T-helper 22 cell (primary cell): ENCODE measurements at regions not wholly inside any gene's neighbourhood (a gene's known extent, or its start where the extent isn't known, plus 50 kb on each side); places are given as distances from the start of the nearest gene placed in this dataset.
"Not testable (repeated sequence)": the region's sequence is repeated elsewhere in the genome, so short reads cannot be mapped to it uniquely, and the experiment has no call there.

Experiments
- DNase-seq: peaks from one replicate; pipeline ENCODE4 v3.0.0-alpha.2; 2020; ENCODE audit warnings: low read depth

DNA sequence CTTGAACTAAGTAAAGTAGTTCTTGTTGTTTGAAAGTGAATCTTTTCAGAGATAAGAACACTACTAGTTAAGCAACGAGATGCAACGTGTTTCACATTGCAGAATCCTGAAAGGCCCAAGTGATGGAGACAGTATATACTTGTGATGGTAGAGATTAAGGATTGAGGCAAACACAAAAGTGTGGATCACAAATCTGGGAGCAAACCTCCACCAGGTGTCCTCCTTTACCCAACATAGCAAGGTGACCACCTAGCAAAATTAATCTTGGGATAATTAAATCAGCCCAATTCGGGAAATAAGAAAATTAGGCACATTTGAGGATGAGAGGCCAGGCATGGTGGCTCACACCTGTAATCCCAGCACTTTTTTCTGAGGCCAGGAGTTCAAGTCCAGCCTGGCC is 563.9 kb downstream of the DACH1 start:
- no peak for DNase-seq

DNA sequence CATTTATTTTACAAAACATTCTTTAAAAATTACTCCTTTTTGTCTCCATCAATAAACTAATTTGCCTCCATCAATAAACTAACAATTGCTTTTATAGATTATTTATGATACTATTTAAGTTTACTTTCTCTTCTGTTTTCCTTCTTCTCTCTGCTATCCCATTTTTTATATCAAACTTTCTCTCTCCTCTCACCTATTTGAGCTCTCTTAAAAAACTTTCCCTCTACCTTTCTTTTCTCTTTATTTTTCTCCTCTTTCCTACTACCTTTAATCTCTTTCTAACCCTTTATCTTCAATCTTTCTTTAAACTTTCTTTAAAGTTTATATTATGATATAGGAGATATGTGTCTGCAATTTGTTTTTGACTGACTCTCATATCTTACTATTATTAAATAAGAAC is 566.4 kb downstream of the DACH1 start:
- no peak for DNase-seq

DNA sequence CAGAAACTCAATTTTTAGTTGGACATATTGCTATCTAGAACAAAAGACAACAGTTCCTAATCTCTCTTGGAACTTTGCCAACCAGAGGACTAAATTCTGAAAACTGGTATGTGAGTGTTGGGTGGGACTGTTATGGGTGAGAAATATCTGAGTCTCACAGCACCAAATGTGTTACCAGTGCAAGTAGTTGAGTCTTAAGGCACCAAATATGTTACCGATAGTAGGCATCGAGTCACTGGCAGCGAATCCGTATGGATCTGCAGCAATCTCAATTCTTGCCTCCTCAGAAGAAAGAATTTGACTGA is 575.2 kb downstream of the DACH1 start:
- no peak for DNase-seq

DNA sequence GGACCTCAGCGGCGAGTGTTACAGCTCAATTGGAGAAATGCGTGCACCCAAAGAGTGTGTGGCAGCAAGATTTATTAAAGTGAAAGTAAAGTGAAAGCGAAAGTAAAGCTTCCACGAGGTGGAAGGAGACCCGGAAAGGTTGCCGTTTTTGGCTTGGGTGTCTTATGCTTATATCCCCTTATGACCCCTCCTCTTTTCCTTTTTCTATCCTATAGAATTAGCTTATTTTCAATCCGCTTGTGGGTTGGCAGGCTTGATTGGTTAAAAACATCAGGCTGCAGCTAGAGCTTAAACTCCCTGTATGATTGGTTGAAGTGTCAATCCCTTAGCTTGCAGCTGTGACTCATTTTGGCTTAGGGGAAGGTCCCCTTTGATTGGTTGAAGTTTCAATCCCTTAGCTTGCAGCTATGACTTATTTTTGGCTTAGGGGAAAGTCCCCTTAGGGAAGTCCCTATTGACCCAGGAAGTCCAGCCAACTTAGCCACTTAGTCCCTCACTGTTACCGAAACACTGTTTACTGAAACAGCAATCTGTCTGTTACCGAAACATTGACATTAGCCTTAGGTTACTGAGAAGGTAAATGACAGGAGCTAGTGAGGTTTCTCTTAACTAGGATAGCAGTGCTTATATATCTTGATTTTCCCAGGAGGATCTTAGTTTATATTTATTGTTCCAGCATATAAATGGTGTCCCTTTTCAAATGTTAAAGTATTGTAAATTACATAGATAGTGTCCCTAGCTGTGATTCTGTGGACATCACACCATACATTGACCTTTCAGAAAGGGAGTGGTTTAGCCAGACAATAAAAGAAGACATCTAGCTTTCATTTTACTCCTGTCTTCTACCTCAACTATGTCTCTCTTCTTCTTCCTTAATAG is 575.8 kb downstream of the DACH1 start:
- DNase-seq = peak; percentile 13

DNA sequence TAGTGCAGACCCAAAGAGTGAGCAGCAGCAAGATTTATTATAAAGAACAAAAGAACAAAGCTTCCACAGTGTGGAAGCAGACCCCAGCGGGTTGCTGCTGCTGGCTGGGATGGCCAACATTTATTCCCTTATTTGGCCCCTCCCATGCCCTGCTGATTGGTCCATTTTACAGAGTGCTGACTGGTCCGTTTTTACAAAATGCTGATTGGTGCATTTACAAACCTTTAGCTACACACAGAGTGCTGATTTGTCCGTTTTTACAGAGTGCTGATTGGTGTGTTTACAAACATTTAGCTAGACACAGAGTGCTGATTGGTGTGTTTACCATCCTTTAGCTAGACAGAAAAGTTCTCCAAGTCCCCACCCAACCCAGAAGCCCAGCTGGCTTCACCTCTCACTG is 577.0 kb downstream of the DACH1 start:
- DNase-seq = not testable (repeated sequence)

DNA sequence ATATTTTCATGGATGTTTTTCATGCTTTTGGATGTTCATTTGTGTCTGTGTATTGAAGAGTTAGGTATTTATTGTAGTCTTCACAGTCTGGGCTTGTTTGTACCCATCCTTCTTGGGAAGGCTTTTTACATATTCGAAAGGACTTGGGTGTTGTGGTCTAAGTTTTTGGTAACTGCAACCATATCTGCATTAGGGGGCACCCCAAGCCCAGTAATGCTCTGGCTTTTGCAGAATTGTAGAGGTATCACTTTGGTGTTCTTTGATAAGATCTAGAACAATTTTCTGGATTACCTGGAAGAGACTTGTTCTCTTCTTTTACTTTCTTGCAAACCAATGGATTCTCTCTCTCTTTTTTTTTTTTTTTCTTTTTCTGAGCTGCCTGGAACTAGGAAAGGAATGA is 581.3 kb downstream of the DACH1 start:
- DNase-seq = no peak

DNA sequence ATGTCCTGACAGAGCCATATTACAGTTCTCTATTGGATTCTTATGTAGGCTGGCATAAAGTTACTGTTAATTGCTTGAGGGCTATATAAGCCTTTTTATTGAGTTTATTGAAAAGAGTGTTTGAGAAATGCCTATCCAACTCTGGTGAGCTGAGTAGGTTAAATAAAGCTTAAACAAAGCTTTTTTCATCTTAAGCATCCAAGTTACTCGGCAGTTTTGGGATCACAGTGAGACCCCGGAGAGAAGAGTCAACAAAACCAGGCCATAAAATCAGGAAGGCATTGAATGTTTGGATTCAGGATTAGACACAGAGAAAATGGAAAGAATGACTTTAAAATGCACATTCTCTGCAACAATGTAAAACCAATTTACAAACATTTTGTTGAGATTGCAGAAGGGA is 588.5 kb downstream of the DACH1 start:
- DNase-seq = no peak

DNA sequence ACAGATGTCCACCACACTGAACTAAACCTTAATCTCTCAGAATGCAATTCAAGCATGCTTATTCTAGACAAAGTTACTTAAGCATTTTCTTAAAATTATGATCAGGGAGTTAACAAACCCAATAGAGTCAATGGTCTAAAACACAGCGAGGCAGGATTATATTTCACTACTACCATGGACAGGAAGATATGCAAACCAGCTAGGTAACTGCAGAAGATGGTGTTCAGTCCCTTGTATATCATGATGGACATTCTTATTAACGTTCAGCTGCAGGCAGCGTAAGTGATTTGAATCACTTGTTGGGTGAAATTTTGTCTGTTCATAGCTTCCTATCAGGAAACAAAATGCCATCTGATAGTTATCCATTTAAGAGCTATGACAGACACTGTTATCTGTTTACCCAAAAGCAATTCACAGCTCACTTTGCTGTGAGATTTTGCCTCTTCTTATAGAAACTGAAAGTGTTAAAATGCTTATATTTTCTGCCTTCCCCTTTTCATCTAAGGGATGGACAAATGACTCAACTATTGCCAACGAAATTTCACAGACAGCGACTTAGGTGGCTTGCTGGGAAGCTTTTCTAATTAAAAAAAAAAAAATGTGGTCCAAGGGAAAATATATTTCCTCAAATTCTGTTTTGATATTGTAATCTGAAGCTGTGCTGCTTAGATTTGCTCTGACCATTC is 591.9 kb downstream of the DACH1 start:
- DNase-seq = no peak

DNA sequence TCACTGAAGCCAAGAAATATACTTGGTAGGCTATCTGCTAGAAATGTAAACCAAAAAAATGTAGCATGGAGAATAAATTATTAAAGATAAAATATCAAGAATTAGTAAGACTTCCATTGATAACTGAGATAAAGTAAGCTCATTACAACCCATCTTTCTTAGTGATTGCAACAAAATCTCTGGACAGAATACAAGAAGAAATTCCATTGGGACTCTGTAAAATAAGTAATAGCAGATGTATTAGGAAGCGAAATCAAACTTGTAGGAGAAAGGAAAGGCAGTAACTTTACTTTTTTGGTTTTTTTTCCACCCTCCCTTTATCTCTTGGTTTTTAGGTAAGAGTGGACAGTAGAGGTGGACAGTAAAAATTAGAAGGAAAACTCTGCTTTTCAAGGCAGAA is 605.7 kb downstream of the DACH1 start:
- no peak for DNase-seq

DNA sequence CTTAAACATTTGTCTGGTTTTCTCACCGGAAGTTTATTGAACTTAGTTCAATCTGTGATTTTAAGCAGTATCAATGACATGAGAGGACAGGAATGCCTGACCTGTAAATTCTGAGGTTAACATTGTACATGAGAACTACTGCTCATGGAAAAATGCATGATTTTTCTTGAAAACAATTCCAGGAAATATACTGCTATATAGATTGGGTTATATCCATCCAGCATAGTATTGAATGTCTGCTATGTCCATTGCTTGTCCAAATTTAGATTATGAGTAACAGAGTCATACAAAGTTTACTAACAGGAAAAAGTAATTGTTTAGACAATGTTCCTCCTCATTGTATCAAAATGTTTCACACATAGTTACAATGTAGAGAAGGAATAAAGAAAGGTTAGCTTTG is 606.8 kb downstream of the DACH1 start:
- DNase-seq = no peak

DNA sequence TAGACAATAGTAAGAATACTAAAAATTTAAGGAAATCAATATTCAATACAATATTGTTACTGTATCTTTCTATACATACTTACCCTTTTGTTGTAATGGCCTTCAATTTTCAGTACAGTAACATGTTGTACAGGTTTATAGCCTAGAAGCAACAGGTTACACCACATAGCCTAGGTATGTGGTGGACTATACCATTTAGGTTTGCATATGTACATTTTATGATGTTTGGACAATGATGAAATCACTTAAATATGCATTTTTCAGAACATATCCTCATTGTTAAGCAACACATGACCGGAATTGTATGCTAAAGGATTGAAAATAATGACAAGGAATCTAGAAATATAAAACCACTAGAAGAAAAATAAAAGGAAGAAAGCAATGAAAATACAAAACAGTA is 611.4 kb downstream of the DACH1 start:
- DNase-seq = no peak

DNA sequence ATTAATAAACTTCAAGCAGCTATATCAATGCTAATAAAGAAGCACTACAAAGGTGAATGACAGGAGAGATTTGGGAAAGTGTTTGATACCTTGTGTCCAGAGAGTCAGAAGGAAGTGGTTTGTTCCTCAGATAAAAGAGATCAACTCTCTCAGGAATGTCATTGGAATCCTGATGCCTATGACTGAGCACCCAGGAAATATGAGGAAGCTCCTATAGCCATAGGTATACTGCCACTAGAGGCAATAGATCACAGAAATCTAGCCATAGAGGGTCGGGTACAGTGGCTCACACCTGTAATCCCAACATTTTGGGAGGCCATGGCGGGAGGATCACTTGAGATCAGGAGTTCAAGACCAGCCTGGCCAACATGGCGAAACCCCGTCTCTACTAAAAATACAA is 612.6 kb downstream of the DACH1 start:
- no peak for DNase-seq

DNA sequence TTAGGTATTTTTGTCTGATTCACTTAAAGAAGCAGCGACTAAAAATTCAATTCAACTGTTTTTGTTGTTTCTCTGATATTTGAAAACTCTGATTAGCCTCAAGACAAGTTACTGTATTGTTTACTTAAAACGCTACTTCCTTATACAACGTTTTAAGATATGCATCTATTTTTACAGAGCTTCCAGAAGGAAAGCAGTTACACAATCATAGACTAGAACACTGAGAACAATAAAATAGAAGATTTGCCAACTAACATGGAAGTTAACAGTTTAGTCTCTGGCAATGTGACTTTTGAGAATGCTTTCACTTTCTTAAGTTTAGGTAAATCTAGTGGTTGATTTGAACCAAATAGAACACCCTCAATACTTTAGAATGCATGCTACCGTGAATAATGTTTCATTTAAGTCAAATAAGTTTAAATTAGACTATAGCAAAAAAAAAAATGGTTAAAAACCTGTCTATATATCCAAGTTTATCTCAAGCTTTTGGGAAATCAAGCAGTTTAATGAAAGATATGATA is 614.8 kb downstream of the DACH1 start:
- DNase-seq = no peak

DNA sequence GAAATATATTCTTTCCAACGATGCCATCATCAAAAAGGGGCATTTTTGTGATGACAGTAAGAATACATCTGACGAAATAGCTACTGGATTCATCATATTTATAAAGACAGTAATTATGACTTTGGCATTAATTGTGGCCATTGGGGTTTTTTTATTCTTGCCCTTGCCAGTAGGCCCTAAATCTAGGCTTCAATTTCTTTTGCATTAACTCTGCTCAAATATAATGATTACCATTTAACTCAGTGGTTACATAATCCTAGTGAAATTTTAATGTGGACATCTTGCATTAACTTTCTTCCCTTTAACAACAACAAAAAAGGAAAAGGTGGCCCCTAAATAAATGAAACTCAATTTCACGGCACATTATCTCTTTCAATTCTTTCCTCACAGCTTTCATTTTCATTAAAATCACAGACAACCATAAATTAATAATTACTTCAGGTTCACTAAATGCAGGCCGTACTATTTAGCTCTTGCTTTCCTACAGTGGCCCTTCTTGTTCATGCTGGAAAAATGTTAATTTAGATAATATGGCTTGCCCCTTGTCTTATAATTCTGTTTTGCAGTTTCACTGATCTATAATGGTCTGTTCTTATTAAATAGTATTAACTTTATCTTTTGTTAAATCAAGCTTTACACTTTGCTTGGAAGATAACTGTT is 615.6 kb downstream of the DACH1 start:
- DNase-seq = no peak

DNA sequence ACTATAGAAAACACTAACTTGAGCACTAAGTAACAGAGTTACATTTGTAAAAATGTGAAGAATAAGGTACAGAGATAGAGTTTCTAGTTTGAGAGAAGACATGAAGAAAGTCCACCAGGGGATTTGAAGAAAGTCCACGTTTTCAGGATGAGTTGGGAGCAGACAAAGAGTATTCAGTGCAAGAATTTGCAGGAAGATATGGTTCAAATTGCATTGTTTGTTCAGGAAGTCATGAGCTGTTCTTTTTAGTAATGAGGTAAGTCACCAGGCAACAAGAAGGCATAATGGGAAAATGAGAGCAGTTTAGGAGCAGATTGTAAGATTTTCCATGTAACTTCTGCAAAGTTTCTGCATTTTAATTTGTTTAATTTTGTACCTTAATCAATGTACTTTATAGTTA is 618.0 kb downstream of the DACH1 start:
- no peak for DNase-seq

DNA sequence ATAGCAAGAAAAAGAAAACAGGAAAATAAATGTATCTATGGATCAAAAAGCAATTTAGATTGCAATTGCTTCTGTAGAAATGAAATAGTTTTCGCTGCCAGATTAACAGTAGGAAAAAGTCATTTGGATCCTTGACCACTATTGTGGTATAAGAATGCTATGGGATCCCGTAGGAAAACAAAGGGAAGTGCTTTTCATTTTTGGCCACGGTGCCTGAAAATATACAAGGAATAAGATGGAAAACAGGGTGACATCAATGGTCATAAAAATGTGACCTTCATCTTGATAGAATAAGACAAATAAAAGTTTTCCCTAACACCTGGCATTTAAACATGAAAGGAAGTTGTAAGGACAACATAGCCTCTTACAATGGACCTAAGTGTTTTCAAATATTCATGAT is 622.8 kb downstream of the DACH1 start:
- DNase-seq = no peak

DNA sequence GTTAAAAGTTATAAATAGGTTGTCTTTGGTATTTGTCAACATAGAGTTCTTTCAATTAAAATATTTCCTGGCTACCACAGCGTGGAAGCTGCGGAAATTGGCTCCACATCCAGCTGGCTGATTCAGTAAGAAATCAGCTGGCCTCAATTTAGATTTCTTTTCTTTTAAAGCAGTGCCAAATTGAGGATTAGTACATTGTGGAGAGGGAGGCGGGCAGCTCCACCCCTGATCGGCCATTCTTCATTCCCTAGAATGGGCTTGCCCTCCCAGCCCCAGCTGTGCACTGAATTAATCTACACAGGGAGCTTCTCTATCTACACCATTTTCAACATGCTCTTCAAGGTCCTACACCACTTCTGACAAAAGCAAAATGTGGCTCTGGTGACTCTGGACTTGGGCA is 624.8 kb downstream of the DACH1 start:
- DNase-seq = no peak

DNA sequence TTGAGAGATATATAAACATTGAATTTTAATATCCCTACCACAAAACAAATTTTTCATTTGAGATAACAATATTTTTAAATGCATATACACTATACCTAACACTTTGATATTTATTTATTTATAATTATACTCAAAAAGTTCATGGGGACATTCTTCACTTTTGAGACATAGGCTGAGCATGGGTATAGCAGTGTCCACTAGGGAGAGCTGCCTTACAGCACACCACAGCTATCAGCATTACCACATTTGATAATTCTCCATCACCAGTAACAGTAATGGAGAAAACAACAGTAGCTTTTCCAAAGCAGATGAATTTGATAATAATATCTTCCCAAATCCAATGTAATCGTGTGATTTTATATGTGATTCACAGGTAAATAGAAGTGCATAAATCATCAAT is 626.1 kb downstream of the DACH1 start:
- no peak for DNase-seq

DNA sequence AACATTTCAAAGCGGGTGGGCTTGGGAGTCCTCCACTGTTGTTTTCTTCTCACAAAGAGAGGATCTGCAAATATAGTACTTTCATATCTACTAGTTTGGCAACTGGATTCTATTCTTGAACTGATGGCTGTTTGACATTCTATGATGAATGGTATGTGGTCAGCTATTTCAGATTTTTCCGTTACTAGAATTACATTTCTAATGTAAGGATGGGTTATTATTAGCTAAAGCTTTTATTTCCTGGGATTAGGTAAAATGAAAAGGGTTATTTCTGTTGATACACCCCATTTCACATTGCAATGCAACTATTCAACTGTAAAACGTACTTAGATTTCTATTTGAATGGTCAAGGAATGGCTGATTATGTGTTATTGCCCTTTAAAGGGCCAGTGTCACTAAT is 629.7 kb downstream of the DACH1 start:
- DNase-seq = no peak

DNA sequence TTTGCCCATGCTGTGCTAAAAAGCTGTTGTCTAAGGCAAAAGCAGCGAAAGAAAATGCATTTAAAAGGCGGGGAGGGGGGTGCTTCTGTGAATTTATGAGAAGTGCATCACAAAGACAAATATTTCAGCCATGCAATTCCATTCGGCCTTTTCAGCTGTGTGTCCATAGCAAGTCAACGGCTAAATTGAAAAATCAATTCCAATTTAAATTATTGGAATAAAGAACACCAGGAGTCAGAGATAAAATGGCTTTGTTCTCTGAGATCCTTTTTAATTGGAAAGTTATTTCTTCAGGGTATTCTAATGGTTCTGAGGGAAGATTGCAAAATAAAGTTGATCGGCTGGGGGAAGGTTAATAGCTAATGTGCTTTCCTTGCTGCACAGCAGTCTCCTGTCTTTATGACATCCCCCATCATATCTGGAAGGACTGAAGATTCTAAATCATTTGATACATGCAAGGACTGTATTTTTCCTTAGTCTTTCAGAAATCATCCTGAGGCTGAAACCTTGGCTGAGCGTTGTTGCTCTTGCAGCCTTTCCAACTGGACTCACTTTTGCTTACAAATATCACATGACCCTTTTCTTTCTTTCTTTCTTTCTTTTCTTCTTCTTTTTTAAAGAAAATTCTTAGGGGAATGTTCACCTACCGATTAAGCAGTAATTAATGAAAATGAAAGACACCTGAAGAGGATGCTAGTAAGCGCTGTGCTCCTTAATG is 647.1 kb downstream of the DACH1 start:
- no peak for DNase-seq

DNA sequence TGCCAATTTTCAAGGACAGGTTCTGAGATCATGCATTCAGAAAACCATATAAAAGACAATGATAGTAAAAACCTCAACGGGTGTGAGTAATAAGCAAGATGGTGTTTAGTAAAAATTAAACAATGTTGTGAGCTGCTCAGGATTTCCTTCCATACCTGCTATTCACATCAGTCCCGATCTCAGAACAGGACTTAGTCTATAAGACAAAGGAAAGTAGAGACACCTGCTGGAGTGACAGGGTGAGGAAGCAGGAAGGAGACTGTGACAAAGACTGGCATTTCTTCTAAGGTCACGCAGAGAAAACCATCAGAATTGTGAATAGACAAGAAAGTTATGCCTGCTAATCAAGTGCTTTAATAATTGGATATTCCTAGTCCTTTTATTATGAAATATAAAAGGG is 648.0 kb downstream of the DACH1 start:
- DNase-seq = no peak

DNA sequence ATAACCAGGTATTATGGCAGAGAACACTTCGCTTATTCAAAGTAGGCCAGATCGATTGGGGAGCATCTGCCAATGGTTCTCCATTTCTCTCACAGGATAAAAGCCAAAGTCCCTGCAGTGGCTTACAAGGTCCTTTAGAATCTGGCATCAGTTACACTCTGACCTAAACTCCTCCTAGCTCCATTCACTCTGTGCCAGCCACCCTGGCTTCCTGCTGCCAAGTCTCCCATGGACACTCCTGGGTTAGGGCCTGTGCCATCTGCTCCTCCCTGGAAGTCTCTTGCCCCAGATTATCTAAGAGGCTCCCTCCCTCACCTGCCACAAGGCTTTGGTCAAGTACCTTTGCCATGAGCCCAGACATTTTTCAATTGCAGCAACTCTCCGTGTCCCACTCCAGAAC is 649.2 kb downstream of the DACH1 start:
- DNase-seq = no peak

DNA sequence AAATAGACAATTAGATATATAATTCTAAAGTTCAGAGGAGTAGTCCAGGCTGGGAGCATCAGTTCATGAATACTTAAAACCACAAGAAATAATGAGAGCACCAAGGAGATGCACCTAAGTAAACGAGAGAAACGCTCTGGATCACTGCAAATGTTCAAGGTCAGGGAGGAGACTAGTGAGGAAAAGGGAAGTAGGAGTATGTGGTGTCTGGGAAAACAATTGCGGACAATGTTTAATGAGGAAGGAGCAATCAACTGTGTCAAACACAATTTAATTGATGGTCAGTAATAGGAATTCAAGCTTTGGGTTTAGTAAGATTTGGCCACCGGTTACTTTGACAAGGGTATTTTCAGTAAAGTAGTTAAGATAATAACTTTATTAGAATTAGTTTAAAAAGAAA is 652.2 kb downstream of the DACH1 start:
- DNase-seq = no peak
